ENCODE measurements at regions not wholly inside any gene's neighbourhood (a gene's known extent, or its start where the extent isn't known, plus 50 kb on each side); places are given as distances from the start of the nearest gene placed in this dataset.

DNA sequence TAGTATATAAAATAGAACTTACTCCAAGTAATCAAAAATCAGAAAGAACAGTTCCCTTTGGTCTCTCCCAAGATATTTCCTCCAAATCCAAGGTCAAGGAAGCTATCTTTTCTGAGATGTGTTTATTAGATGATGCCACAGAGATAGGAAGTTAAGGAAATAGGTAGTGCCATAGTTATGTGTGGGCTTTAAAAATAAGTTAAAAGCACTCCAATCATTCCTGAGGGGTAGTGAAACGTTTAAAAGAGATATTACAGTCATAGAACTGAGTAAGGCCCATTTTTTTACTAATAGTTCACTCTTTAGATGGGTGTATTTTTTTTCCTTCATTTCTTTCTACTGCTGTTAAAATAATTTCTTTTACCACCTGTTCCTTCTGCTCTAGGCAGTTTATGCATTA, 1630.9 kb upstream of the SEL1L start:
- TF ChIP-seq, protein P1, sequence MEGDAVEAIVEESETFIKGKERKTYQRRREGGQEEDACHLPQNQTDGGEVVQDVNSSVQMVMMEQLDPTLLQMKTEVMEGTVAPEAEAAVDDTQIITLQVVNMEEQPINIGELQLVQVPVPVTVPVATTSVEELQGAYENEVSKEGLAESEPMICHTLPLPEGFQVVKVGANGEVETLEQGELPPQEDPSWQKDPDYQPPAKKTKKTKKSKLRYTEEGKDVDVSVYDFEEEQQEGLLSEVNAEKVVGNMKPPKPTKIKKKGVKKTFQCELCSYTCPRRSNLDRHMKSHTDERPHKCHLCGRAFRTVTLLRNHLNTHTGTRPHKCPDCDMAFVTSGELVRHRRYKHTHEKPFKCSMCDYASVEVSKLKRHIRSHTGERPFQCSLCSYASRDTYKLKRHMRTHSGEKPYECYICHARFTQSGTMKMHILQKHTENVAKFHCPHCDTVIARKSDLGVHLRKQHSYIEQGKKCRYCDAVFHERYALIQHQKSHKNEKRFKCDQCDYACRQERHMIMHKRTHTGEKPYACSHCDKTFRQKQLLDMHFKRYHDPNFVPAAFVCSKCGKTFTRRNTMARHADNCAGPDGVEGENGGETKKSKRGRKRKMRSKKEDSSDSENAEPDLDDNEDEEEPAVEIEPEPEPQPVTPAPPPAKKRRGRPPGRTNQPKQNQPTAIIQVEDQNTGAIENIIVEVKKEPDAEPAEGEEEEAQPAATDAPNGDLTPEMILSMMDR (IDR thresholded peaks at IDR 0.05), result no peak
- no peak for TF ChIP-seq POLR2A (IDR thresholded peaks at IDR 0.05)
